CD14-positive monocyte (primary cell): ENCODE measurements at regions not wholly inside any gene's neighbourhood (a gene's known extent, or its start where the extent isn't known, plus 50 kb on each side); places are given as distances from the start of the nearest gene placed in this dataset.

Experiments
- DNase-seq, 3 donors: peaks; one replicate each; pipeline ENCODE4 v3.0.0-alpha.2; 2011 to 2022
- H2AFZ ChIP-seq: 2 replicates; pipeline ENCODE4 v1.6.0; 2012; ENCODE audit warnings: mild to moderate bottlenecking, low read depth, low read length, inconsistent platforms; ENCODE audit not compliant: insufficient read depth, poor library complexity, severe bottlenecking
- H3K27ac ChIP-seq, 2 donors: 1 replicate in 1 of 2; 2 replicates in 1 of 2; pipeline ENCODE4 v1.5.1; 2012 to 2013; ENCODE audit warnings: low read length in 2 of 2, control low read depth in 1 of 2, inconsistent platforms in 1 of 2, low read depth in 1 of 2, mild to moderate bottlenecking in 1 of 2
- H3K27me3 ChIP-seq, 2 donors: one replicate each; pipeline versions ENCODE4 v1.6.0 to v1.6.1; 2011 to 2013; ENCODE audit warnings: low read length in 2 of 2; ENCODE audit not compliant: control insufficient read depth in 2 of 2, insufficient read depth in 2 of 2
- H3K36me3 ChIP-seq, 2 donors: replicated peaks in 1 of 2; 1 replicate in 1 of 2; 2 replicates in 1 of 2; pipeline versions ENCODE4 v1.5.1 to v1.6.1; 2012 to 2013; ENCODE audit warnings: low read length in 2 of 2, control low read depth in 1 of 2, inconsistent platforms in 1 of 2, mild to moderate bottlenecking in 1 of 2; ENCODE audit not compliant: insufficient read depth in 2 of 2, control insufficient read depth in 1 of 2
- H3K4me1 ChIP-seq, 2 donors: 1 replicate in 1 of 2; 2 replicates in 1 of 2; pipeline versions ENCODE4 v1.5.1 to v1.6.1; 2012 to 2013; ENCODE audit warnings: low read length in 2 of 2, control low read depth in 1 of 2, inconsistent platforms in 1 of 2, mild to moderate bottlenecking in 1 of 2, moderate library complexity in 1 of 2; ENCODE audit not compliant: insufficient read depth in 2 of 2, control insufficient read depth in 1 of 2
- H3K4me2 ChIP-seq: replicated peaks from 2 replicates; pipeline ENCODE3; 2012; ENCODE audit warnings: low read length, moderate library complexity, mild to moderate bottlenecking; ENCODE audit not compliant: poor library complexity, severe bottlenecking; ENCODE audit errors: extremely low read depth
- H3K4me3 ChIP-seq, 3 experiments: fragments of 200-600 bp in 1 of 3; sonication (generic) in 1 of 3; replicated peaks in 1 of 3; 1 replicate in 2 of 3; 2 replicates in 1 of 3; pipeline ENCODE4 v1.5.1; 2011 to 2013; ENCODE audit warnings: low read length in 3 of 3, mild to moderate bottlenecking in 3 of 3, control low read depth in 2 of 3, low read depth in 2 of 3, inconsistent platforms in 1 of 3, moderate library complexity in 1 of 3
- H3K79me2 ChIP-seq: 2 replicates; pipeline ENCODE4 v1.6.0; 2012; ENCODE audit warnings: mild to moderate bottlenecking, control low read depth, inconsistent platforms, low read length, moderate library complexity; ENCODE audit not compliant: insufficient read depth
- H3K9ac ChIP-seq: 2 replicates; pipeline ENCODE4 v1.6.0; 2017; ENCODE audit warnings: low read length, mild to moderate bottlenecking; ENCODE audit not compliant: insufficient read depth, poor library complexity, severe bottlenecking
- H3K9me3 ChIP-seq, 2 donors: replicated peaks in 1 of 2; 1 replicate in 1 of 2; 2 replicates in 1 of 2; pipeline versions ENCODE4 v1.5.1 to v1.6.1; 2012 to 2013; ENCODE audit warnings: low read length in 2 of 2, control low read depth in 1 of 2; ENCODE audit not compliant: control insufficient read depth in 1 of 2, insufficient read depth in 1 of 2
- H4K20me1 ChIP-seq: 2 replicates; pipeline ENCODE4 v1.6.0; 2012; ENCODE audit warnings: mild to moderate bottlenecking, low read length, control low read depth, moderate library complexity; ENCODE audit not compliant: insufficient read depth
- H3K27ac Mint-ChIP-seq, 7 donors: one replicate each; pipeline ENCODE4 v1.8.0; 2020; ENCODE audit warnings: mild to moderate bottlenecking in 7 of 7, mixed read lengths in 7 of 7, moderate library complexity in 6 of 7, inconsistent platforms in 2 of 7
- H3K27me3 Mint-ChIP-seq, 3 donors: one replicate each; pipeline ENCODE4 v1.8.0; 2021 to 2022; ENCODE audit warnings: low read depth in 3 of 3, mild to moderate bottlenecking in 3 of 3, mixed read lengths in 3 of 3, moderate library complexity in 3 of 3, inconsistent platforms in 1 of 3
- H3K36me3 Mint-ChIP-seq, 2 donors: one replicate each; pipeline ENCODE4 v1.8.0; 2020; ENCODE audit warnings: mixed read lengths in 2 of 2, inconsistent platforms in 1 of 2, mild to moderate bottlenecking in 1 of 2
- H3K4me1 Mint-ChIP-seq: one replicate; pipeline ENCODE4 v1.8.0; 2020; ENCODE audit warnings: mild to moderate bottlenecking, mixed read lengths
- H3K4me3 Mint-ChIP-seq, 2 donors: one replicate each; pipeline ENCODE4 v1.8.0; 2020; ENCODE audit warnings: mild to moderate bottlenecking in 2 of 2, mixed read lengths in 2 of 2, moderate library complexity in 1 of 2
- H3K9me3 Mint-ChIP-seq, 7 donors: one replicate each; pipeline ENCODE4 v1.8.0; 2020 to 2022; ENCODE audit warnings: mixed read lengths in 7 of 7, mild to moderate bottlenecking in 6 of 7, moderate library complexity in 6 of 7, inconsistent platforms in 2 of 7
- CTCF ChIP-seq: fragments of 200-600 bp; IDR thresholded peaks from one replicate; pipeline ENCODE4 v1.8.0; 2022; ENCODE audit warnings: antibody characterized with exemption, mild to moderate bottlenecking
- WGBS: methylation state at CpG from one replicate; pipeline ENCODE4 v1.1.5; 2013; ENCODE audit warnings: missing lambda C conversion rate; ENCODE audit not compliant: insufficient coverage; 5-methylcytosine and 5-hydroxymethylcytosine counted together
- intact Hi-C, 2 donors: fragments of 100-400 bp; cut with micrococcal nuclease; formaldehyde crosslinking; loops; one replicate each; pipeline versions ENCODE4 v1.15.0 to v1.15.1; 2023

- Histone ChIP-seq H2AFZ (no peak overlapping the region), H3K27ac (no peak overlapping the region), H3K9ac (no peak overlapping the region), H4K20me1 (no peaks in the 10 kb centered on the region), H3K4me3 (no peak overlapping the region), H3K79me2 (no peaks in the 10 kb centered on the region), H3K9me3 (no peaks in the 10 kb centered on the region), H3K4me2 (no peak overlapping the region), H3K36me3 (no peaks in the 10 kb centered on the region), H3K4me1 (no peaks in the 10 kb centered on the region), H3K27me3 (no peaks in the 10 kb centered on the region)
- Mint-ChIP-seq H3K4me1 (no peaks in the 10 kb centered on the region), H3K27me3 (no peaks in the 10 kb centered on the region), H3K27ac (no peak overlapping the region), H3K36me3 (no peaks in the 10 kb centered on the region), H3K4me3 (no peak overlapping the region), H3K9me3 (peaks cover 0 to 3% (median 0%) of the 10 kb centered on the region in 7 donors)
- no peak for TF ChIP-seq CTCF
- intact Hi-C loops = no loop called here
- 100% methylated on average over 6 of the region's 6 CpGs for WGBS
- no peak for DNase-seq
These were observed 114.1 kb downstream of the GXYLT1 start for GRCh38 chr12:42030588-42030987.

- Histone ChIP-seq H2AFZ (no peak overlapping the region), H3K27ac (no peak overlapping the region), H3K4me1 (peaks cover 8% of the 10 kb centered on the region in 2 donors), H3K36me3 (no peaks in the 10 kb centered on the region), H3K79me2 (no peaks in the 10 kb centered on the region), H3K27me3 (peaks cover 0 to 2% of the 10 kb centered on the region in 2 donors), H3K4me3 (no peak overlapping the region), H3K4me2 (no peak overlapping the region), H4K20me1 (no peaks in the 10 kb centered on the region), H3K9me3 (no peaks in the 10 kb centered on the region), H3K9ac (no peak overlapping the region)
- no peak for DNase-seq
- TF ChIP-seq CTCF = no peak
- intact Hi-C loops = no loop called here
- peaks cover 0 to 3% (median 0%) of the 10 kb centered on the region in 7 donors for H3K9me3 Mint-ChIP-seq
- WGBS = 100% methylated on average over 1 of the region's 5 CpGs
- no peak overlapping the region for H3K27ac Mint-ChIP-seq
- peaks cover 9% of the 10 kb centered on the region for H3K4me1 Mint-ChIP-seq
- H3K27me3 Mint-ChIP-seq = peaks cover 0 to 3% (median 0%) of the 10 kb centered on the region in 3 donors
- no peaks in the 10 kb centered on the region for H3K36me3 Mint-ChIP-seq
- H3K4me3 Mint-ChIP-seq = no peak overlapping the region
These were observed 117.1 kb downstream of the GXYLT1 start for GRCh38 chr12:42027546-42027945.
